HG02884 (cell line): ENCODE measurements at regions not wholly inside any gene's neighbourhood (a gene's known extent, or its start where the extent isn't known, plus 50 kb on each side); places are given as distances from the start of the nearest gene placed in this dataset.

Experiments used
- ATAC-seq: cut with Tn5 transposase; IDR thresholded peaks from one replicate; pipeline ENCODE4 v1.9.1; 2021; ENCODE audit warnings: mild to moderate bottlenecking, moderate library complexity; ENCODE audit not compliant: unreplicated experiment

- ATAC-seq: no peak
These were observed 234.8 kb downstream of the DUSP6 start for GRCh38 chr12:89117448-89118034.

GRCh38 chr12:89111964-89112363 is 240.3 kb downstream of the DUSP6 start:
- no peak for ATAC-seq

- no peak for ATAC-seq
These were observed 244.0 kb downstream of the DUSP6 start for GRCh38 chr12:89108265-89108664.

GRCh38 chr12:89106950-89107349 is 245.4 kb downstream of the DUSP6 start:
- no peak for ATAC-seq

GRCh38 chr12:89105243-89105642 is 247.1 kb downstream of the DUSP6 start:
- ATAC-seq: no peak

GRCh38 chr12:89103831-89104230 is 248.5 kb downstream of the DUSP6 start:
- no peak for ATAC-seq

- no peak for ATAC-seq
These were observed 250.9 kb downstream of the DUSP6 start for GRCh38 chr12:89101440-89101839.

- no peak for ATAC-seq
These were observed 253.7 kb downstream of the DUSP6 start for GRCh38 chr12:89098441-89099112.

- ATAC-seq: no peak
These were observed 260.0 kb downstream of the DUSP6 start for GRCh38 chr12:89092297-89092696.

- no peak for ATAC-seq
These were observed 260.9 kb downstream of the DUSP6 start for GRCh38 chr12:89091293-89091841.

- ATAC-seq: no peak
These were observed 263.0 kb downstream of the DUSP6 start for GRCh38 chr12:89089264-89089663.

- no peak for ATAC-seq
These were observed 264.4 kb downstream of the DUSP6 start for GRCh38 chr12:89087876-89088275.

GRCh38 chr12:89087149-89087825 is 265.0 kb downstream of the DUSP6 start:
- ATAC-seq: no peak

- no peak for ATAC-seq
These were observed 266.9 kb downstream of the DUSP6 start for GRCh38 chr12:89085421-89085820.

GRCh38 chr12:89084751-89085150 is 267.6 kb downstream of the DUSP6 start:
- ATAC-seq: no peak

GRCh38 chr12:89083491-89083890 is 268.8 kb downstream of the DUSP6 start:
- ATAC-seq: no peak

- ATAC-seq: no peak
These were observed 269.9 kb downstream of the DUSP6 start for GRCh38 chr12:89082370-89082753.

GRCh38 chr12:89081719-89082369 is 270.5 kb downstream of the DUSP6 start:
- no peak for ATAC-seq

- ATAC-seq: no peak
These were observed 271.4 kb downstream of the DUSP6 start for GRCh38 chr12:89080793-89081465.

- no peak for ATAC-seq
These were observed 276.3 kb downstream of the DUSP6 start for GRCh38 chr12:89075880-89076540.
